Tibial artery (tissue), 4 donors: ENCODE measurements at regions not wholly inside any gene's neighbourhood (a gene's known extent, or its start where the extent isn't known, plus 50 kb on each side); places are given as distances from the start of the nearest gene placed in this dataset.
"Not testable (repeated sequence)": the region's sequence is repeated elsewhere in the genome, so short reads cannot be mapped to it uniquely, and the experiment has no call there.

Experiments
- DNase-seq, 2 donors: peaks; one replicate each; pipeline ENCODE4 v3.0.0-alpha.2; 2019
- H3K27ac ChIP-seq, 2 donors: fragments of 200-600 bp; sonication (generic) in 1 of 2; 1 replicate in 1 of 2; 2 replicates in 1 of 2; pipeline ENCODE4 v1.5.1; 2018 to 2019; ENCODE audit warnings: mild to moderate bottlenecking in 1 of 2
- H3K27me3 ChIP-seq, 2 donors: fragments of 200-600 bp; sonication (generic) in 1 of 2; one replicate each; pipeline versions ENCODE4 v1.5.1 to v1.6.0; 2016 to 2019
- H3K36me3 ChIP-seq, 3 donors: fragments of 200-600 bp; sonication (generic) in 2 of 3; one replicate each; pipeline ENCODE4 v1.5.1; 2016 to 2019; ENCODE audit warnings: mild to moderate bottlenecking in 2 of 3
- H3K4me1 ChIP-seq, 4 donors: fragments of 200-600 bp; sonication (generic) in 2 of 4; 1 replicate in 3 of 4; 2 replicates in 1 of 4; pipeline ENCODE4 v1.5.1; 2016 to 2019
- H3K4me3 ChIP-seq, 2 donors: fragments of 200-600 bp; sonication (generic) in 1 of 2; 1 replicate in 1 of 2; 2 replicates in 1 of 2; pipeline ENCODE4 v1.5.1; 2018 to 2019; ENCODE audit warnings: mild to moderate bottlenecking in 2 of 2
- H3K9me3 ChIP-seq, 3 donors: fragments of 200-600 bp; sonication (generic) in 1 of 3; one replicate each; pipeline ENCODE4 v1.5.1; 2016 to 2019
- CTCF ChIP-seq, 2 experiments: fragments of 200-600 bp in 1 of 2; fragments of 450-650 bp in 1 of 2; IDR thresholded peaks; one replicate each; pipeline ENCODE4 v1.5.1; 2017 to 2019; ENCODE audit warnings: antibody characterized with exemption in 2 of 2, mild to moderate bottlenecking in 1 of 2, moderate library complexity in 1 of 2
- intact Hi-C: fragments of 100-400 bp; cut with DNase I; formaldehyde crosslinking; loops from one replicate; pipeline ENCODE4 v1.15.0; 2023; ENCODE audit warnings: low total_unique reads

GRCh38 chr9:89949111-89949510, 344.3 kb downstream of the GADD45G start:
- Histone ChIP-seq H3K36me3 (no peaks in the 10 kb centered on the region), H3K27ac (no peak overlapping the region), H3K27me3 (no peaks in the 10 kb centered on the region), H3K9me3 (no peaks in the 10 kb centered on the region), H3K4me3 (no peak overlapping the region), H3K4me1 (peaks cover 0 to 5% (median 4%) of the 10 kb centered on the region in 4 donors)
- TF ChIP-seq CTCF (IDR thresholded peaks at IDR 0.05), result no peak
- intact Hi-C loops, result no loop called here
- no peak for DNase-seq

- no peak overlapping the region for H3K27ac ChIP-seq
- H3K9me3 ChIP-seq, result no peaks in the 10 kb centered on the region
- H3K27me3 ChIP-seq, result no peaks in the 10 kb centered on the region
- no peaks in the 10 kb centered on the region for H3K36me3 ChIP-seq
- intact Hi-C loops, result no loop called here
- no peak for TF ChIP-seq CTCF (IDR thresholded peaks at IDR 0.05)
- no peak overlapping the region for H3K4me3 ChIP-seq
- peaks cover 0 to 8% (median 7%) of the 10 kb centered on the region in 4 donors for H3K4me1 ChIP-seq
- no peak for DNase-seq
These were observed 346.9 kb downstream of the GADD45G start for GRCh38 chr9:89951675-89952074.

- Histone ChIP-seq H3K27me3 (no peaks in the 10 kb centered on the region), H3K36me3 (no peaks in the 10 kb centered on the region), H3K4me3 (no peak overlapping the region), H3K27ac (no peak overlapping the region), H3K9me3 (no peaks in the 10 kb centered on the region), H3K4me1 (peaks cover 0 to 8% (median 7%) of the 10 kb centered on the region in 4 donors)
- no peak for DNase-seq
- no peak for TF ChIP-seq CTCF (IDR thresholded peaks at IDR 0.05)
- intact Hi-C loops, result no loop called here
These were observed 347.6 kb downstream of the GADD45G start for GRCh38 chr9:89952401-89952800.

GRCh38 chr9:89953263-89953662, 348.5 kb downstream of the GADD45G start:
- H3K4me1 ChIP-seq, intact Hi-C loops, H3K4me3 ChIP-seq: not testable (repeated sequence)

GRCh38 chr9:89953824-89954615, 349.2 kb downstream of the GADD45G start:
- Histone ChIP-seq H3K27me3 (no peaks in the 10 kb centered on the region), H3K36me3 (no peaks in the 10 kb centered on the region), H3K4me3 (no peak overlapping the region), H3K27ac (no peak overlapping the region), H3K4me1 (peaks cover 0 to 8% (median 7%) of the 10 kb centered on the region in 4 donors), H3K9me3 (no peaks in the 10 kb centered on the region)
- intact Hi-C loops, result no loop called here
- no peak for TF ChIP-seq CTCF (IDR thresholded peaks at IDR 0.05)
- no peak for DNase-seq

More at GRCh38 chr9:89953263-89953662, 348.5 kb downstream of the GADD45G start:
- H3K27ac ChIP-seq, H3K9me3 ChIP-seq, DNase-seq, H3K36me3 ChIP-seq, H3K27me3 ChIP-seq: not testable (repeated sequence)

GRCh38 chr9:89955144-89955543, 350.3 kb downstream of the GADD45G start:
- H3K36me3 ChIP-seq, result no peaks in the 10 kb centered on the region
- no peaks in the 10 kb centered on the region for H3K27me3 ChIP-seq
- H3K4me1 ChIP-seq, result peaks cover 0 to 8% (median 7%) of the 10 kb centered on the region in 4 donors
- DNase-seq, result no peak
- no peak overlapping the region for H3K27ac ChIP-seq
- intact Hi-C loops, result no loop called here
- no peaks in the 10 kb centered on the region for H3K9me3 ChIP-seq
- H3K4me3 ChIP-seq, result no peak overlapping the region
- TF ChIP-seq CTCF (IDR thresholded peaks at IDR 0.05), result no peak
